GM21528 (cell line): ENCODE measurements at regions not wholly inside any gene's neighbourhood (a gene's known extent, or its start where the extent isn't known, plus 50 kb on each side); places are given as distances from the start of the nearest gene placed in this dataset.
"Not testable (repeated sequence)": the region's sequence is repeated elsewhere in the genome, so short reads cannot be mapped to it uniquely, and the experiment has no call there.

Experiments used
- ATAC-seq: cut with Tn5 transposase; IDR thresholded peaks from one replicate; pipeline ENCODE4 v1.9.1; 2021; ENCODE audit warnings: mild to moderate bottlenecking, moderate library complexity; ENCODE audit not compliant: unreplicated experiment, low FRiP score

DNA sequence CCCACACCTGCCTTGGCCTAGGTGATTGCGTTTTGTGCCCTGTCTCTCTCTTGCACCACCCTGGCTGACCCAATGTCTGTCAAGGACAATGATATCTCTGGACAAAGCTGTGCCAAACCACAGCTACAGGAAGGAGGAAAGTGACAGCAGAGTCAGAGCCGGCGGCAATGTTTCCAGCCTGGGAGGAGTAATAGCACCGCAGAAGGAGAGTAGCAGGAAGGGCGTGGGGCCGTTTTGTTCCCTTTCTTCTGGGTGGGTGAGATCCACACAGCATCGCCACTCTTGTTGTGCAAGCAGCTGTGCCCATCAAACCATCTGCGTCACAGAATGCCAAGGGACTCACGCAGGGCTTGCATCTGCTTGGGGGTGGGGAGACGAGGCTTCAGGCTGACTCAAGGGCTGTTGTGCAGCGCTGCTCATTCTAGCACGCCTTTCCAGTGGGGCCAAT lies 341.6 kb upstream of the AUTS2 start:
- ATAC-seq, result no peak

DNA sequence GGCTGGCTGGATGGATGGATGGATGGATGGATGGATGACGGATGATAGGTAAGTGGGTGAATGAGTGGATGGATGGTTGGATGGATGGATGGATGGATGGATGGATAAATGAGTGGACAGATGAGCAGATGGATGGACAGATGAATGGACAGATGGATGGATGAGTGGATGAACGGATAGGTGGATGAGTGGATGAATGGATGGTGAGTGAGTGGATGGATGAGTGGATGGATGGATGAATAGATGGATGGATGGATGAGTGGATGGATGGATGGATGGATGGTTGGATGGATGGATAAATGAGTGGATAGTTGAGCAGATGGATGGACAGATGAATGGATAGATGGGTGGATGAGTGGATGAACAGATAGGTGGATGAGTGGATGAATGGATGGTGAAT lies 340.7 kb upstream of the AUTS2 start:
- ATAC-seq, result no peak

DNA sequence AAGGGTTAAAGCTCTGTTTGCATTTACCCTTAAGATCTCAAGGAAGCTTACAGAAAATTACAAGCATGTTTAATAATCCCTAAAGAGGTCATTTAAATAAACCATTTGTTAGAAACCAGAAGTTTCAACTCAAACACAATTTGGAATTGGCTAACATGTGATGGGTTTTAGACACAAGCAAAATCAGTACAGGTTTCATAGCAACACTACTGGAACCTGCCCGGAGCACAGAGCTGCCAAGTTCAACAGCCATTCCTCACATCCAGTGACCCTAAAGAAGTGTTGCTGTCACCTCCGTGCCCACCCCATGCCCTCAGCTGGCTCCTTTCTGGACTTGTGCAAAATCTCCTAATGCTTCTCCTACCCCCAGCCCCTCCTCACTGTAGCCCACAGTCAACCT lies 338.8 kb upstream of the AUTS2 start:
- no peak for ATAC-seq

DNA sequence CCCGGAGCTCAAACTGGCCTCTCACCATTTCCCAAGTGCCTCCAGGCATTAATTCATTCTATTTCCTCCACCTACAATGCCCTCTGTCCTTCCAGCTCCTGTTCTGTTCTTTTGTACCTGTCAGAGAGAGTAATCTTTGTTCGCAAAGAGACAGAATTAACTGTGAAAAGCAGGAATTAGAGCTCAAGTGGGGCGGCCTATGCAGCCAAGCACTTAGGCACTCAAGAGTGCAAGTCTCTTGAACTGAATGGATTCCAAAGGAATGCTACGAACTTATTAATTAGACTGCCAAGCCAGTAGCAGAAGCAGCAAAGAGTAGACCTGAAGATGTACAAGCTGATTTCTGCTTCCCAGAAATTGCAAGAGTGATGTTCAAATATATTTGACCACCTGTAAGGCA lies 338.3 kb upstream of the AUTS2 start:
- ATAC-seq, result no peak

DNA sequence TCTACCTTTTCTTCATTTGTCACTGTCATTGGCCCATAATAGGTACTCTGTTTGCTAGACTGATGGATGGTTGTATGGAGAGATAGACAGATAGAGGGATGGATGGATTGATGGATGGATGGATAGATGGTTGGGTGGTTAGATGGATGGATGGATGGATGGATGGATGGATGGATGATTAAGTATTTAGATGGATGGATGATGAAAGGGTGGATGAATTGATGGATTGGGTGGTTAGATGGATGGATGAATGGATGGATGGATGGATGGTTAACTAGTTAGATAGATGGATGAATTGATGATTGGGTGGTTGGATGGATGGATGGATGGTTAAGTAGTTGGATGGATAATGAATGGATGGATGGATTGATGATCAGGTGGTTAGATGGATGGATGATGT lies 334.7 kb upstream of the AUTS2 start:
- no peak for ATAC-seq

DNA sequence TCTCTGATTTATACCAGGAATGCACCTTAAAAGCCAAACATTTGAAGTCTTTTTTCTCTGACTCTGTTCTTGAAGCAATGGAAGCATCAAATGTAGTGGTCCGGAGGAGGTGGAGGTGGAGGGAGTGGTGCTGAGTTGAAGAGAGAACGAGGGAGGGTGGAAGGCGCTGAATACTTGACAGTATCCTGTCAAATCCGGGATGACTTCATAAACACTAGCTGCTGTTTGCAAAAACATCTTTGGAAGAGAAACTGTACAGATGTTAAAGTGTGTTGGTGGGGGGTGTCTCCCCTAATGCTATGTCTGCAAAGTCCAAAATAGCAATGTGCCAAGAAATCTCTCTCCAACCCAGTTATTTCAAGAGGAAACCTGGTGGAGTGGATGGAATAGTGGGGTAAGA lies 328.5 kb upstream of the AUTS2 start:
- ATAC-seq, result no peak

DNA sequence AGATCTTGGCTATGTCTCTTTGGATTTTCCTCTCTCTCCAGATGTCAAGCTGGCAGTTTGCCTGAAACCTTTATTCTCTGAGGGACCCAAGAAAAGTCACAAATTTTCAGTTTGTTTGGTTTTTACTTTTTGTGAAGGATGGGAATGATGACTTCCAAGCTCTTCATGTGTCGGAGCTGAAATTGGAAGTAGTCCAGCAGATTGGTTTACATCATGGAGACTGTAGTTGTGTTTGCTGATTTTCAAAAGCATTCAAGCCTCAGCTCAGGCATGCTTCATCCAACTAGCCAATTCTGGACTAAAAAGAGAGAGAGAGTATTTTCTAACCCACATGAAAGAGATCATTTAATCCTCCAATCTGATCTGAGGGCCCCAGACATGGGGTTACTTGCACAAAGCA lies 326.2 kb upstream of the AUTS2 start:
- no peak for ATAC-seq

DNA sequence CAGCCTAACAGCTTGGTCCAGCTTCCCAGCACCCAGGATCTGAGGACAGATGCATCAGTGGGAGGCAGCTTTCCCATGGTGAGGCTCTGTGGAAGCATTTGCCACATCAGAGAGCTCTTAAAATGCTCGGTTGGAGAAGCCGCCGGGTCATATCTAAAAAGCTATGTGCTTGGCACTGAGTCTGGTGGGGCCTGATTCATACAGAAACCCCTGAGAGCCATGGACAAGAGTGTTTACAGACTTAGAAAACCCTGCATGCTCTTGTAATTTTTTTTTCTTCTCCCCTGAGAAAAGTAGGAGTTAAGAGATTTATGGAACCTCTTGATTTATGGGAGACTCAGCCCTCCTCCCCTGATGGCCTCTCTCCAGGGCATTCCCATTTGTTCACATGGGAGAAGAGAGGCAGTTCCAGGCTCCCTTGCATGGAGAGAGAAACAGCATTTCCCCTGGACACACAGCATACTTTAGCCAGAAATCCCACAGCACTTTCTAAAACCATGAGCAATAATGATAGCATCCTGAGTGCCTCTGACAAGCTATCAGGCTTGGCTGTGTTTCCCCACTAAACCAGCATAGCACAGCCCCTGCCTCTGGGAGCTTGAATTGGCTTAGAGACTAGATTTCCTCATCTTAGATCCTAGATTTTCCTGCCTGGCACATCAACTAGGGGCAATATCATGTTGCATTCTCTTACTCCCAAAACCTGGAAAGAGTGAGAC lies 322.1 kb upstream of the AUTS2 start:
- ATAC-seq, result no peak

DNA sequence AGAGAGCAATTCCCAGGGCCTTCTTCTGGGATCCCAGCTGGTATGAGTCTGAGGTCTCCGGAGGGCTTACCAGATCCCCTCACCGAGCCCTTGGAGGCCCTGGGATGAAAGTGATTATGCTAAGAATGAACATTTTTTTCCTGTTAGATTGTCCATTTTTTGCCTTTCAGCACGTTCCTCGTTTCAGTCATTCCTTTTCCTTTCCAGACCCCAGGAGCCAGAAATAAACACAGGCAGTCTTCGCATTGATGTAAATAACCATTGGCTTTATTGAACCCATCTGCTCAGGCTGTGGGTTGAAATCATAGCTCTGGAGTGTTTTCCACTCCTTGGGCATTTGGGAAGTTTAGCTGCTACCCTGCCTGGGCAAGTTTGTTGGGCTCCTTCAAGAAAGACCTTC lies 320.9 kb upstream of the AUTS2 start:
- no peak for ATAC-seq

DNA sequence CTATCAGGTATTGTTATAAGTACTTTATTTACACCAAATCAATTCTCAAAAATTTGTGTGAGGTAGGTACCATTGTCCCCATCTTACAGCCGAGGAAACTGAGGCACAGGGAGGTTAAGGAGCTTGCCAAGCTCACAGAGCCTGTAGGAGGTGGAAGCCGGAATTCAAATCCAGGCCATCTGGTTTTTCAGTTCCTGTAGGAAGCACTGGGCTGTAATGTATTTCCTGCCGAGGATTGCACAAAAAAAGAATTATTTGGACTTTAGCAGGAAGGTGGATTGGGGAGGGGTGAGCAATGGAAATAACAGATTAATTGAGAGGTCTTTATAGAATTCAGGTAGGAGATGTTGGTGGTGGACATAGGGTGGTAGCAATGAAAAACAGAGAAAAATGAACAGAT lies 315.3 kb upstream of the AUTS2 start:
- no peak for ATAC-seq

DNA sequence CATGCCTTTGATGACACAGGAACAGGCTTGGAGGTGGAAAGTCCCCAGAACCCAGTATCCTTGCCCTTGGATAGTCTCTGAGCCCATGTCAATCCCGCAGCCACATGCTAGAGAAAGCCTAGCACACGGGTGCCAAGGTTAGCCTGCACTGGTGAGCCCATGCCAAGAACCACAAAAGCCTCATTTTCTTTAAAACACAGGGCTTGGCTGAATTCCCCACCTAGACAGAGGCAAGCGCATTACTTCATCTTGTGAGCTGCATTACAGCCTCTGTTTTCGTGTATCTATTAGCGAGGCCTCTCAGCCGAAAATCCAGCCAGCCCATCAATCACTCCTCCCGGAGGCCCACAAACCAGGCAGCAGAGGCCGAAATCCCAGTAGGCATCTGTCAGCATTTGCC lies 314.9 kb upstream of the AUTS2 start:
- ATAC-seq, result no peak

DNA sequence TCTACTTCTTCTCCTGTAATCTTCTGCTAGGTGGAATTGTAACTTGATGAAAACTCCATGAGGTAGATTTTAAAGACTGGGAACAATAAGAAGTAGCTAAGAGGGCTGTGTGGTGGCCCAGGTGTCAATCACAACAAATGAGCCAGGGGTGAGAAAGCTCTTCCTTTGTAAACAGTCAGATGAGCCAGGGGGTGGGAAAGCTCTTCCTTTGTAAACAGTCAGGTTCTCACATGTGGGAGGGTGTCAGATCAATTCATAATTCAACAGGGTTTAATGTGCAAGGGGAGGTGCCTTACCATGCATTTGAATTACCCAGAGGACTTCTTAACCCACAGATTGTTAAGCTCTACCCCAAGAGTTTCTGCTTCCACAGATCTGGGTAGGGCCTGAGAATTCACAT lies 312.4 kb upstream of the AUTS2 start:
- ATAC-seq, result no peak

DNA sequence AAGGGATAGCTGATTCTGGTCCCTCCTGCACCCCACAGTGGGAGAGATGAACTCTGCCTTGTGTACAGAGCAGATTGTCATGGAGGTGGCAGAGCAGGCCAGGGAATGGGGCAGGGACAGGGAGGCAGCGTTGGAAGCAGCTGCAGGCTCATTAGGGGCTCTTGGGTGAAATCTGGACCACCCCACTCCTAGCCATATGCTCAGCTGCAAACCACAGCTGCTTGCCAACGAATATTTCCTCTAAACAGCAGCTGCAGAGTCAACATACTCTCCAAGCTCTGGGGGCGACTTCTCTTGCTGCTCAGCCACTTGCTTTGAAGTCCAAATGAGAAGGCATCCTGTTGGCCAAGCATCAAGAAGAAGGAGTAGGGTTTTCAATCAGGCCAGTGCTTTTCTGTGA lies 302.3 kb upstream of the AUTS2 start:
- ATAC-seq, result no peak

DNA sequence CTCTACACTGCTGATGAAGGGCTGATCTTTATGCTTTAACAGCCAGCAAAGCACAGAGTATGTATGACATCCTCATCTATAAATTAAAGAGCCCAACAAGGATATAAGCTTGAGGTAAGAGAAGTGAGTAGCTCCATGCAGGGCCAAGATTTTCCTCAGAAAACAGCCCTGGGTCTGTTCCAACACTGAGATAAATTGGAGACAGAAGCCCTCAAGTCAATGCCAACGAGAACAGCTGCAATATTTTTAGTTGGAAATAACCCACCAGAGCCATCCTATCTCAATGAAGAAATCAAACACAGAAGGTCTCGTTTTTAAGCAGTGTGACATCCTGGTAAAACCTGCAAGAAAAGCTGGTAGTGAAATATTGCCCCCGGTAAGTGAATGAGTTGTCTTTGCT lies 297.0 kb upstream of the AUTS2 start:
- ATAC-seq, result no peak

DNA sequence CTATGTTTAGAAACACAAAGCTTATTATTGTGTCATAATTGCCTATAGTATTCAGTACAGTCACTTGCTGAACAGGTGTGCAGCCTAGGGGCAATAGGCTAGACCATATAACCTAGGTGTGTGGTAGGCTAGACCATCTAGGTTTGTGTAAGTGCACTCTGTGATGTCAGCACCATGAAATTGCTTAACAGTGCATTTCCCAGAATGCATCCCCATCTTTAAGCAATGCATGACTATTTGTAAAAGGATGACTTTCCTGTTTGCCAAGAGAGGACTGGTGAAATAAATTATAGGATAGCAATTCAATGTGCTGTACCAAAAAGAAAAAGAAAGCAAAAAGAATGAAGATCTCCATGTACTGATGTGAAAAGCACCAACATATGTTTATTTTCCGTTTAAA lies 288.7 kb upstream of the AUTS2 start:
- no peak for ATAC-seq

DNA sequence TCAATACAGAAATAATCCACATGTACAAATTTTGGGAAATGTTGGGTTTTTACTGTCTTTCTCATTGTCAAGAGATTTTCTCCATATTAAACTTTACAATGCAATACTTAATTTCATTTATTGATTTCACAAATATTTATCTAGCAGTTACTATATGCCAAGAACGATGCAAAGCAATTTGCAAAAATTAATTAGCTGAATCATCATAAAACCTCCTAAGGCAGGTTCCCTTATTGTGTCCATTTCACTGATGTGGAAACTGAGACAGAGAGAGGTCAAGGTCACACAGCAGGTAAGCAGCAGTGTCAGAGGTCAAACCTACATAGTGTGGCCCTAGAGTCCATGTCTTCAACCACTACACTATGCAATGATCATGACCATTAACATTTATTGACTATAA lies 286.8 kb upstream of the AUTS2 start:
- ATAC-seq, result no peak

DNA sequence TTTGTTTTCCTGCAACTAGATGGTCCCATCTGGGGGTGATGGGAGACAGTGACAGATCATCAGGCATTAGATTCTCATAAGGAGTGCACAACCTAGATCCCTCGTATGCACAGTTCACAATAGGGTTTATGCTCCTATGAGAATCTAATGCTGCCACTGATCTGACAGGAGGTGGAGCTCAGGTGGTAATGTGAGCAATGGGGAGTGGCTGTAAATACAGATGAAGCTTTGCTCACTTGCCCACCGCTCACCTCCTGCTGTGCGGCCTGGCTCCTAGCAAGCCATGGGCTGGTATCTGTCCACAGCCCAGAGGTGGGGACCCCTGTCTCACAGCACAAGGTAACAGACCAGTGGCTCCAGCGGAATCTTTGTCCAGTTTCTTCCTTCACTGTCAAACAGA lies 284.4 kb upstream of the AUTS2 start:
- ATAC-seq, result not testable (repeated sequence)

DNA sequence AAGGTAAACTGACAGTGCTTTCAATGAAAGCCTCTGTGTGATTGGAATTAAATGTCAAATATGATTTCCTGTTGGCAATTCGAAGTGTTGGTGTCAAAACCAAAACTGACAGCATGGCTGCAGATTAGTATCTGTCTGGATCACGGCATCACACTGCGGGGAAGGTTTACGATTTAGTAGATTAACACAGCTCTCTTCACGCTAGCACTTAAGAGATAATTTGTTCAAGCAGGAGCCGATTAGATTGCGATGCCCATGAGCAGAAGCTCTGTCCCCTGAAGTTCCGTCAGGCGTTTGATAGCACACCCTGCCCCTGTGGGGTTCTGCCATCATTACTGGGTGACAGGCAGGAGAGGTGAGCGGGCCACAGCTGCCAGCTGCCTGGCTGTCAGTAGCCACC lies 279.5 kb upstream of the AUTS2 start:
- no peak for ATAC-seq

DNA sequence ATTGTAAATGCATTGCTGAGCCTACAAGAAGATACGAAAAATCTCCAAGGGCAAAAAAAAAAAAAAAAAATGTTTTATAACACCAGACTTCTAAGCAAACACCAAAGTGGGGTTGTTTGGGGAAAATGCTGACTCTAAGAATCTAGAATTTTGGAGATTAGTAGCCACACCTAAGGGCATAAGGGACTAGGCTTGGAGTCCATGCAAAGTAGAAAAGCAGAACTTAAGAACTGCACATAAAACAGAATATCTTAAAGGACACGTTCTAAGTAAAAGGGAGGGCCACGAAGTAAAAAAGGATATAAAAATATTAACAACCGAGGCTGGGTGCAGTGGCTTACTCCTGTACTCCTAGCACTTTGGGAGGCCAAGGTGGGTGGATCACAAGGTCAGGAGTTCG lies 269.8 kb upstream of the AUTS2 start:
- ATAC-seq, result no peak

DNA sequence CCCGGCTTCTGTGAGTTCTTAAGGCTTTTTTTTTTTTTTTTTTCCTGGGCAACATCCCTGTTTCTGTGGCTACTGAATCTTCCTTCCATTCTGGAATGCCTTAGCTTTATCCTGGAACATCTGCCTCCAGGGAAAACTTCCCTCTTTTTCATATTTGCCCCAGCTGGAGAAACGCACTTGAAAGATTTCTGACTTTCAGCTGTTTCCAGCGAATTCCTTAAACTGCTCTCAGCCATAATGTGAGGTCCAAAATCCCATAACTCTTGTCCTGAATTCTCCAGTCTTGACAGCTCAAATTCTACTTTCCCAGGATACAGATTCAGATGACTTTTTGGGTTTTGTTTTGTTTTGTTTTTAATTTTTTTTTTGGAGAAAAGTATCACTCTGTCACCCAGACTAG lies 263.6 kb upstream of the AUTS2 start:
- no peak for ATAC-seq

DNA sequence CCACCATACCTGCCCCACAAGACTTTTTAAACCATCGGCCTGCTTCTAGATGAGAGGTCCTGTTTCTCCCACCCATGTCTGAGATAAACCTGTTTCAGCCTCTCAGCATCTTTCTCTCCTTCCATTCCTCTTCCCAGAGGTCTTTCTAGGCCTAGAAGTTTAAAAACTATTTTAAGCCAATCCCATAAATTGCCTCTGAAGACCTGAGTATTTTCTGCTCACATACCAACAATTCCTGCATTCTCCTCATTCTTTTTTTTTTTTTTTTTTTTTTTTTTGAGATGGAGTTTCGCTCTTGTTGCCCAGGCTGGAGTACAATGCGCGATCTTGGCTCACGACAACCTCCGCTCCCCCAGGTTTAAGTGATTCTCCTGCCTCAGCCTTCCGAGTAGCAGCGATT lies 262.9 kb upstream of the AUTS2 start:
- no peak for ATAC-seq

DNA sequence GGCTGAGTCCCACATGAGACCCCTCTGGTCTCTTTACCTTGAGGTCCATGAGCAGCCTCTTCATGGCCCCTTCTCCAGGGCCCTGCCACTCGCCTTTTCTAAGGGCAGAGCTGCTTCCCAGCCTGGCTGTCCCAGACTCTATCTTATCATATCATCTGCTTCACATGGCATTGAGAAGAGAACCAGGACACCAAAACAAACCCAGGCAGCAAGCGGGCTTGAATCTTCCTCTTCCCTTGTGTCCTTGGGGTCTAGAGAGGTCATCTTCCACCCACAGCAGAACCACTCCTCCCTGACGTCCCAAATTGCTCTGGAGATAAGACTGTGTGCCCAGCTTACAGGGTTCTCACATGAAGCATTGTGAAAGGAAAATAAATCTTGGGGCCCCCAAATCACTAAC lies 261.3 kb upstream of the AUTS2 start:
- no peak for ATAC-seq

DNA sequence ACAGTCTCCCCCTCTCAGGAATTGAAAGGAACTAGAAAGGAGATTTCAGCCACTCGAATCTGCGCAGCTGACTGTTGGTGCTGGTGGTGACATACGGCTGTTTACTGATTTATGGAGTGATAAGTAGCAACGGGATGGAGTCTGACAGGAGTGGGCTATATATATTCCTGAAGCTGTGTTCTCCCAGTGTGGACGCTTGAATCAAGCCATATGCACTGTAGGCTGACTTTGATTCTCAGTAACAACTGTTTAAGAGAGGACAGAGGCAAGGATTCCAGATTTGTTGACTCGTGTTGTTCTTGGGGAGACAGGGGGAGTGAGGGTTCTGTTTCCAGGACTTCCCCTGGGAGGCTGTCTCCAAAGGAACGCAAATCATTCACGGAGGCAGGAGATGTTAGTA lies 260.1 kb upstream of the AUTS2 start:
- no peak for ATAC-seq
